ENCODE measurements at regions not wholly inside any gene's neighbourhood (a gene's known extent, or its start where the extent isn't known, plus 50 kb on each side); places are given as distances from the start of the nearest gene placed in this dataset.

- Histone ChIP-seq H3K4me2 (ENCODE audit: control insufficient read depth, extremely low read depth, insufficient read depth, low read depth, low read length) (no peak overlapping the region), H2AFZ (ENCODE audit: control insufficient read depth, low read length) (no peak overlapping the region), H3K9me3 (ENCODE audit: control insufficient read depth, low read depth, low read length) (no peaks in the 10 kb centered on the region), H3K79me2 (ENCODE audit: control insufficient read depth, insufficient read depth, low read length) (no peaks in the 10 kb centered on the region), H3K36me3 (ENCODE audit: control insufficient read depth in 2 of 2, extremely low read depth in 1 of 2, insufficient read depth in 2 of 2, low read length in 2 of 2) (no peaks in the 10 kb centered on the region), H3K27ac (ENCODE audit: control insufficient read depth, insufficient read depth, low read length) (no peak overlapping the region), H3K9ac (ENCODE audit: control insufficient read depth, extremely low read depth, insufficient read depth, low read length) (no peak overlapping the region), H3K9me1 (ENCODE audit: control insufficient read depth, extremely low read depth, insufficient read depth, low read length) (no peaks in the 10 kb centered on the region), H3K27me3 (ENCODE audit: control insufficient read depth, extremely low read depth, insufficient read depth, low read length) (no peaks in the 10 kb centered on the region), H3K4me1 (ENCODE audit: control insufficient read depth, extremely low read depth, insufficient read depth, low read length) (peaks cover 3% of the 10 kb centered on the region), H4K20me1 (ENCODE audit: control insufficient read depth, extremely low read depth, insufficient read depth, low read length) (no peaks in the 10 kb centered on the region), H3K4me3 (ENCODE audit: control insufficient read depth in 2 of 3, extremely low read depth in 1 of 3, insufficient read depth in 2 of 3, low read depth in 1 of 3, low read length in 3 of 3) (no peak overlapping the region)
- dilution Hi-C loops (cut with MboI; ENCODE audit: extremely low pct_ligation_motif_present, low sequenced_read_pairs): no loop called here
- DNase-seq (ENCODE audit: low read depth, low spot score): no peak
- no peak for TF ChIP-seq CTCF (optimal IDR thresholded peaks at IDR 0.05 in 1 of 3, IDR thresholded peaks at IDR 0.05 in 1 of 3, conservative IDR thresholded peaks at IDR 0.05 in 1 of 3; ENCODE audit: extremely low read depth in 1 of 3, insufficient read depth in 2 of 3, low read length in 3 of 3)
- TF ChIP-seq EZH2 (IDR thresholded peaks at IDR 0.05; ENCODE audit: low read length): no peak
- FAIRE-seq: no peak
These were observed 298.0 kb upstream of the KITLG start for GRCh38 chr12:88878295-88878694.

- Histone ChIP-seq H3K9me3 (ENCODE audit: control insufficient read depth, low read depth, low read length) (no peaks in the 10 kb centered on the region), H3K9me1 (ENCODE audit: control insufficient read depth, extremely low read depth, insufficient read depth, low read length) (no peaks in the 10 kb centered on the region), H3K79me2 (ENCODE audit: control insufficient read depth, insufficient read depth, low read length) (no peaks in the 10 kb centered on the region), H3K27ac (ENCODE audit: control insufficient read depth, insufficient read depth, low read length) (no peak overlapping the region), H3K4me1 (ENCODE audit: control insufficient read depth, extremely low read depth, insufficient read depth, low read length) (peaks cover 3% of the 10 kb centered on the region), H3K36me3 (ENCODE audit: control insufficient read depth in 2 of 2, extremely low read depth in 1 of 2, insufficient read depth in 2 of 2, low read length in 2 of 2) (no peaks in the 10 kb centered on the region), H4K20me1 (ENCODE audit: control insufficient read depth, extremely low read depth, insufficient read depth, low read length) (no peaks in the 10 kb centered on the region), H3K4me2 (ENCODE audit: control insufficient read depth, extremely low read depth, insufficient read depth, low read depth, low read length) (no peak overlapping the region), H3K27me3 (ENCODE audit: control insufficient read depth, extremely low read depth, insufficient read depth, low read length) (no peaks in the 10 kb centered on the region), H2AFZ (ENCODE audit: control insufficient read depth, low read length) (no peak overlapping the region), H3K4me3 (ENCODE audit: control insufficient read depth in 2 of 3, extremely low read depth in 1 of 3, insufficient read depth in 2 of 3, low read depth in 1 of 3, low read length in 3 of 3) (no peak overlapping the region), H3K9ac (ENCODE audit: control insufficient read depth, extremely low read depth, insufficient read depth, low read length) (no peak overlapping the region)
- DNase-seq (ENCODE audit: low read depth, low spot score) (no peak), FAIRE-seq (no peak)
- dilution Hi-C loops (cut with MboI; ENCODE audit: extremely low pct_ligation_motif_present, low sequenced_read_pairs): no loop called here
- TF ChIP-seq CTCF (optimal IDR thresholded peaks at IDR 0.05 in 1 of 3, IDR thresholded peaks at IDR 0.05 in 1 of 3, conservative IDR thresholded peaks at IDR 0.05 in 1 of 3; ENCODE audit: extremely low read depth in 1 of 3, insufficient read depth in 2 of 3, low read length in 3 of 3) (no peak), EZH2 (IDR thresholded peaks at IDR 0.05; ENCODE audit: low read length) (no peak)
These were observed 296.6 kb upstream of the KITLG start for GRCh38 chr12:88876857-88877256.
